GM12878 (cell line): ENCODE measurements at regions not wholly inside any gene's neighbourhood (a gene's known extent, or its start where the extent isn't known, plus 50 kb on each side); places are given as distances from the start of the nearest gene placed in this dataset.

Experiments
- ATAC-seq: fragments of 200-7000 bp; cut with Tn5 transposase; 3 replicates; pipeline ENCODE4 v1.9.1; 2020; ENCODE audit warnings: mild to moderate bottlenecking, moderate library complexity
- BruUV-seq: library from RNA; stranded (reverse); fragments of 400-500 nt; replicated peaks from 2 replicates; lab custom pipeline; 2021; lab: Mats Ljungman, UMichigan
- CTCF ChIA-PET: fragments of 300-600 bp; sonication (Branson Sonifier 250); formaldehyde crosslinking; extraction: SDS; loops from one replicate; lab custom pipeline; 2021; ENCODE audit warnings: inconsistent platforms; lab: Yijun Ruan, JAX
- POLR2A ChIA-PET: fragments of 350-600 bp; formaldehyde crosslinking; extraction: SDS; loops from one replicate; lab custom pipeline; 2021; ENCODE audit warnings: inconsistent platforms; lab: Charles Lee
- RAD21 ChIA-PET: fragments of 300-600 bp; sonication (Branson Sonifier 250); formaldehyde crosslinking; loops from one replicate; lab custom pipeline; 2023; ENCODE audit warnings: antibody characterized with exemption; ENCODE audit not compliant: unreplicated experiment; lab: Charles Lee
- SMC1A ChIA-PET: fragments of 300-600 bp; sonication (Branson Sonifier 250); formaldehyde crosslinking; loops from one replicate; lab custom pipeline; 2023; ENCODE audit not compliant: unreplicated experiment, uncharacterized antibody; lab: Charles Lee
- DNase-seq: peaks from one replicate; pipeline ENCODE4 v3.0.0-alpha.2; 2011; ENCODE audit warnings: low read depth, low spot score
- FAIRE-seq: peaks from 3 replicates; lab custom pipeline; 2011; peaks lifted over from hg19 to GRCh38; lab: Jason Lieb, UNC
- H2AFZ ChIP-seq: 2 replicates; pipeline ENCODE4 v1.6.0; 2011; ENCODE audit warnings: low read depth, low read length, control low read depth; ENCODE audit not compliant: control insufficient read depth
- H3K27ac ChIP-seq: 2 replicates; pipeline ENCODE4 v1.5.1; 2011; ENCODE audit warnings: control low read depth; ENCODE audit not compliant: control insufficient read depth, insufficient read depth
- H3K27me3 ChIP-seq, 2 experiments: replicated peaks in 1 of 2; 2 replicates each; pipeline versions ENCODE4 v1.6.0 to v1.6.1; 2011; ENCODE audit warnings: low read length in 1 of 2; ENCODE audit not compliant: control insufficient read depth in 2 of 2, insufficient read depth in 2 of 2
- H3K36me3 ChIP-seq, 2 experiments: 2 replicates each; pipeline ENCODE4 v1.5.1; 2011; ENCODE audit warnings: low read length in 1 of 2; ENCODE audit not compliant: control insufficient read depth in 2 of 2, insufficient read depth in 2 of 2
- H3K4me1 ChIP-seq: 2 replicates; pipeline ENCODE4 v1.6.1; 2011; ENCODE audit warnings: mild to moderate bottlenecking, low read length, moderate library complexity, mixed read lengths; ENCODE audit not compliant: control insufficient read depth, insufficient read depth
- H3K4me2 ChIP-seq: 2 replicates; pipeline ENCODE4 v1.6.0; 2011; ENCODE audit warnings: control low read depth; ENCODE audit not compliant: control insufficient read depth, insufficient read depth
- H3K4me3 ChIP-seq: fragments of 200-600 bp; sonication (generic); 2 replicates; pipeline ENCODE4 v1.5.1; 2016
- H3K79me2 ChIP-seq: 2 replicates; pipeline ENCODE4 v1.6.0; 2011; ENCODE audit warnings: low read length; ENCODE audit not compliant: control insufficient read depth, insufficient read depth
- H3K9ac ChIP-seq: 2 replicates; pipeline ENCODE4 v1.8.0; 2011; ENCODE audit warnings: low read length, control low read depth, mixed read lengths; ENCODE audit not compliant: control insufficient read depth, insufficient read depth
- H3K9me3 ChIP-seq: replicated peaks from 3 replicates; pipeline ENCODE4 v1.5.1; 2011; ENCODE audit warnings: mild to moderate bottlenecking, low read length; ENCODE audit not compliant: control insufficient read depth, insufficient read depth
- H4K20me1 ChIP-seq: 2 replicates; pipeline ENCODE4 v1.6.0; 2011; ENCODE audit not compliant: control insufficient read depth, insufficient read depth
- ATF7 ChIP-seq: fragments of 450-650 bp; IDR thresholded peaks from 2 replicates; pipeline ENCODE4 v1.6.1; 2016; ENCODE audit warnings: low read depth, mild to moderate bottlenecking
- CHD2 ChIP-seq: IDR thresholded peaks from 2 replicates; pipeline ENCODE4 v1.6.1; 2011; ENCODE audit warnings: low read depth, low read length, improper control_type of control experiment, borderline replicate concordance
- CUX1 ChIP-seq: IDR thresholded peaks from 2 replicates; pipeline ENCODE4 v1.6.1; 2012; ENCODE audit warnings: improper control_type of control experiment, low read depth, low read length; ENCODE audit not compliant: insufficient replicate concordance
- NFYA ChIP-seq: IDR thresholded peaks from 2 replicates; pipeline ENCODE4 v1.6.1; 2011; ENCODE audit warnings: low read depth, mild to moderate bottlenecking, low read length, improper control_type of control experiment, borderline replicate concordance
- POU2F2 ChIP-seq: IDR thresholded peaks from 3 replicates; pipeline ENCODE4 v1.6.1; 2011; ENCODE audit warnings: low read depth, mild to moderate bottlenecking, low read length, borderline replicate concordance
- RB1 ChIP-seq: fragments of 450-650 bp; formaldehyde crosslinking; IDR thresholded peaks from 2 replicates; pipeline ENCODE4 v1.6.1; 2017; ENCODE audit warnings: mild to moderate bottlenecking, borderline replicate concordance
- SUZ12 ChIP-seq: fragments of 200-600 bp; sonication (generic); IDR thresholded peaks from one replicate; pipeline ENCODE4 v1.6.1; 2018; ENCODE audit warnings: antibody characterized with exemption, mild to moderate bottlenecking; ENCODE audit not compliant: unreplicated experiment
- WGBS: methylation state at CpG from one replicate; pipeline ENCODE4 v1.1.6; 2016; ENCODE audit warnings: low lambda C conversion rate; ENCODE audit not compliant: insufficient replicate concordance, insufficient coverage; ENCODE audit errors: missing lambda C conversion rate; 5-methylcytosine and 5-hydroxymethylcytosine counted together
- in situ Hi-C: fragments of 300-500 bp; cut with MboI; formaldehyde crosslinking; loops from 9 replicates; pipeline ENCODE4 v1.14.3; 2018; ENCODE audit warnings: mixed read lengths
- intact Hi-C: fragments of 100-400 bp; cut with micrococcal nuclease; formaldehyde crosslinking; loops from one replicate; pipeline ENCODE4 v1.14.2; 2022; ENCODE audit not compliant: unreplicated experiment
- TF ChIP-seq, protein P1 (sequence below): fragments of 450-650 bp; IDR thresholded peaks from 2 replicates; pipeline ENCODE4 v1.6.1; 2017; ENCODE audit warnings: mild to moderate bottlenecking
- TF ChIP-seq, protein P2 (sequence below): fragments of 150-350 bp; IDR thresholded peaks from 2 replicates; pipeline ENCODE4 v1.6.1; 2016; ENCODE audit warnings: low read depth, low read length

GRCh38 chr13:110774490-110774889, 61.0 kb downstream of the ING1 start (continued):
- TF ChIP-seq CUX1 (no peak), POU2F2 (no peak), ATF7 (no peak), NFYA (no peak), RB1 (no peak)

- Histone ChIP-seq H3K9me3 (no peaks in the 10 kb centered on the region), H3K9ac (no peak overlapping the region), H3K4me1 (no peaks in the 10 kb centered on the region), H3K36me3 (no peaks in the 10 kb centered on the region), H4K20me1 (no peaks in the 10 kb centered on the region), H2AFZ (no peak overlapping the region), H3K4me3 (no peak overlapping the region), H3K79me2 (no peaks in the 10 kb centered on the region), H3K4me2 (no peak overlapping the region), H3K27me3 (no peaks in the 10 kb centered on the region), H3K27ac (no peak overlapping the region)
- intact Hi-C loops (no loop called here), in situ Hi-C loops (no loop called here)
- ChIA-PET CTCF (no interaction called here), RAD21 (no interaction called here), POLR2A (no interaction called here), SMC1A (no interaction called here)
- no TSS peak for BruUV-seq
- 70% methylated on average over 5 of the region's 5 CpGs for WGBS
- FAIRE-seq (no peak), ATAC-seq (no peak), DNase-seq (no peak)
- TF ChIP-seq SUZ12 (no peak), CHD2 (no peak)
- TF ChIP-seq, protein P1, sequence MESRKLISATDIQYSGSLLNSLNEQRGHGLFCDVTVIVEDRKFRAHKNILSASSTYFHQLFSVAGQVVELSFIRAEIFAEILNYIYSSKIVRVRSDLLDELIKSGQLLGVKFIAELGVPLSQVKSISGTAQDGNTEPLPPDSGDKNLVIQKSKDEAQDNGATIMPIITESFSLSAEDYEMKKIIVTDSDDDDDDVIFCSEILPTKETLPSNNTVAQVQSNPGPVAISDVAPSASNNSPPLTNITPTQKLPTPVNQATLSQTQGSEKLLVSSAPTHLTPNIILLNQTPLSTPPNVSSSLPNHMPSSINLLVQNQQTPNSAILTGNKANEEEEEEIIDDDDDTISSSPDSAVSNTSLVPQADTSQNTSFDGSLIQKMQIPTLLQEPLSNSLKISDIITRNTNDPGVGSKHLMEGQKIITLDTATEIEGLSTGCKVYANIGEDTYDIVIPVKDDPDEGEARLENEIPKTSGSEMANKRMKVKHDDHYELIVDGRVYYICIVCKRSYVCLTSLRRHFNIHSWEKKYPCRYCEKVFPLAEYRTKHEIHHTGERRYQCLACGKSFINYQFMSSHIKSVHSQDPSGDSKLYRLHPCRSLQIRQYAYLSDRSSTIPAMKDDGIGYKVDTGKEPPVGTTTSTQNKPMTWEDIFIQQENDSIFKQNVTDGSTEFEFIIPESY = no peak
- TF ChIP-seq, protein P2, sequence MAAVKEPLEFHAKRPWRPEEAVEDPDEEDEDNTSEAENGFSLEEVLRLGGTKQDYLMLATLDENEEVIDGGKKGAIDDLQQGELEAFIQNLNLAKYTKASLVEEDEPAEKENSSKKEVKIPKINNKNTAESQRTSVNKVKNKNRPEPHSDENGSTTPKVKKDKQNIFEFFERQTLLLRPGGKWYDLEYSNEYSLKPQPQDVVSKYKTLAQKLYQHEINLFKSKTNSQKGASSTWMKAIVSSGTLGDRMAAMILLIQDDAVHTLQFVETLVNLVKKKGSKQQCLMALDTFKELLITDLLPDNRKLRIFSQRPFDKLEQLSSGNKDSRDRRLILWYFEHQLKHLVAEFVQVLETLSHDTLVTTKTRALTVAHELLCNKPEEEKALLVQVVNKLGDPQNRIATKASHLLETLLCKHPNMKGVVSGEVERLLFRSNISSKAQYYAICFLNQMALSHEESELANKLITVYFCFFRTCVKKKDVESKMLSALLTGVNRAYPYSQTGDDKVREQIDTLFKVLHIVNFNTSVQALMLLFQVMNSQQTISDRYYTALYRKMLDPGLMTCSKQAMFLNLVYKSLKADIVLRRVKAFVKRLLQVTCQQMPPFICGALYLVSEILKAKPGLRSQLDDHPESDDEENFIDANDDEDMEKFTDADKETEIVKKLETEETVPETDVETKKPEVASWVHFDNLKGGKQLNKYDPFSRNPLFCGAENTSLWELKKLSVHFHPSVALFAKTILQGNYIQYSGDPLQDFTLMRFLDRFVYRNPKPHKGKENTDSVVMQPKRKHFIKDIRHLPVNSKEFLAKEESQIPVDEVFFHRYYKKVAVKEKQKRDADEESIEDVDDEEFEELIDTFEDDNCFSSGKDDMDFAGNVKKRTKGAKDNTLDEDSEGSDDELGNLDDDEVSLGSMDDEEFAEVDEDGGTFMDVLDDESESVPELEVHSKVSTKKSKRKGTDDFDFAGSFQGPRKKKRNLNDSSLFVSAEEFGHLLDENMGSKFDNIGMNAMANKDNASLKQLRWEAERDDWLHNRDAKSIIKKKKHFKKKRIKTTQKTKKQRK = no peak
Observed at GRCh38 chr13:110775576-110775975, 62.1 kb downstream of the ING1 start.
